Keratinocyte (primary cell): ENCODE measurements at regions not wholly inside any gene's neighbourhood (a gene's known extent, or its start where the extent isn't known, plus 50 kb on each side); places are given as distances from the start of the nearest gene placed in this dataset.

Experiments used
- DNase-seq: peaks from one replicate; pipeline ENCODE4 v3.0.0-alpha.2; 2011; ENCODE audit warnings: low read depth, missing footprints, low spot score
- FAIRE-seq: peaks from 2 replicates; lab custom pipeline; 2011; peaks lifted over from hg19 to GRCh38; lab: Jason Lieb, UNC
- H2AFZ ChIP-seq: 2 replicates; pipeline ENCODE4 v1.6.0; 2012; ENCODE audit warnings: low read length, control low read depth, inconsistent platforms; ENCODE audit not compliant: control insufficient read depth
- H3K27ac ChIP-seq: 2 replicates; pipeline ENCODE4 v1.5.1; 2011; ENCODE audit warnings: low read length; ENCODE audit not compliant: control insufficient read depth, insufficient read depth
- H3K27me3 ChIP-seq: 3 replicates; pipeline ENCODE4 v1.6.0; 2011; ENCODE audit warnings: low read length; ENCODE audit not compliant: control insufficient read depth, insufficient read depth; ENCODE audit errors: extremely low read depth
- H3K36me3 ChIP-seq, 2 experiments: 2 replicates in 1 of 2; 3 replicates in 1 of 2; pipeline ENCODE4 v1.5.1; 2011; ENCODE audit warnings: low read length in 2 of 2, mild to moderate bottlenecking in 1 of 2; ENCODE audit not compliant: control insufficient read depth in 2 of 2, insufficient read depth in 2 of 2; ENCODE audit errors: extremely low read depth in 1 of 2
- H3K4me1 ChIP-seq: 3 replicates; pipeline ENCODE4 v1.5.1; 2011; ENCODE audit warnings: low read length; ENCODE audit not compliant: control insufficient read depth, insufficient read depth; ENCODE audit errors: extremely low read depth
- H3K4me2 ChIP-seq: 3 replicates; pipeline ENCODE4 v1.6.0; 2011; ENCODE audit warnings: low read depth, low read length; ENCODE audit not compliant: control insufficient read depth, insufficient read depth; ENCODE audit errors: extremely low read depth
- H3K4me3 ChIP-seq, 3 experiments: fragments of 200-600 bp in 1 of 3; sonication (generic) in 1 of 3; 2 replicates in 2 of 3; 3 replicates in 1 of 3; pipeline ENCODE4 v1.5.1; 2011 to 2016; ENCODE audit warnings: low read length in 3 of 3, mild to moderate bottlenecking in 3 of 3, control low read depth in 2 of 3, inconsistent platforms in 1 of 3, low read depth in 1 of 3, mixed read lengths in 1 of 3, mixed run types in 1 of 3, moderate library complexity in 1 of 3; ENCODE audit not compliant: control insufficient read depth in 2 of 3, insufficient read depth in 2 of 3; ENCODE audit errors: extremely low read depth in 1 of 3
- H3K79me2 ChIP-seq: 2 replicates; pipeline ENCODE4 v1.6.0; 2012; ENCODE audit warnings: low read length; ENCODE audit not compliant: control insufficient read depth, insufficient read depth
- H3K9ac ChIP-seq: 3 replicates; pipeline ENCODE4 v1.6.0; 2011; ENCODE audit warnings: low read length; ENCODE audit not compliant: control insufficient read depth, insufficient read depth; ENCODE audit errors: extremely low read depth
- H3K9me1 ChIP-seq: 3 replicates; pipeline ENCODE4 v1.6.0; 2011; ENCODE audit warnings: low read length; ENCODE audit not compliant: control insufficient read depth, insufficient read depth; ENCODE audit errors: extremely low read depth
- H3K9me3 ChIP-seq: 2 replicates; pipeline ENCODE4 v1.5.1; 2012; ENCODE audit warnings: low read depth, low read length; ENCODE audit not compliant: control insufficient read depth
- H4K20me1 ChIP-seq: 3 replicates; pipeline ENCODE4 v1.6.0; 2011; ENCODE audit warnings: low read length; ENCODE audit not compliant: control insufficient read depth, insufficient read depth; ENCODE audit errors: extremely low read depth
- CTCF ChIP-seq, 3 experiments: IDR thresholded peaks in 1 of 3; conservative IDR thresholded peaks in 1 of 3; optimal IDR thresholded peaks in 1 of 3; 2 replicates in 2 of 3; 3 replicates in 1 of 3; pipeline versions ENCODE3 to v1.5.1; 2011; ENCODE audit warnings: low read length in 3 of 3, mild to moderate bottlenecking in 3 of 3, moderate library complexity in 2 of 3, control low read depth in 1 of 3, inconsistent platforms in 1 of 3; ENCODE audit not compliant: insufficient read depth in 2 of 3; ENCODE audit errors: extremely low read depth in 1 of 3
- EZH2 ChIP-seq: IDR thresholded peaks from one replicate; pipeline ENCODE4 v1.6.1; 2012; ENCODE audit warnings: inconsistent platforms, mild to moderate bottlenecking, low read length, moderate library complexity
- dilution Hi-C: fragments of 300-500 bp; cut with MboI; formaldehyde crosslinking; loops from one replicate; pipeline ENCODE4 v1.7.0; 2020; ENCODE audit warnings: low sequenced_read_pairs; ENCODE audit not compliant: extremely low pct_ligation_motif_present

GRCh38 chr1:173337126-173337525 is 130.0 kb upstream of the TNFSF4 start:
- dilution Hi-C loops, result no loop called here
- no peak for TF ChIP-seq CTCF (optimal IDR thresholded peaks at IDR 0.05 in 1 of 3, IDR thresholded peaks at IDR 0.05 in 1 of 3, conservative IDR thresholded peaks at IDR 0.05 in 1 of 3; ENCODE audit: extremely low read depth in 1 of 3, insufficient read depth in 2 of 3, low read length in 3 of 3)
- no peak for TF ChIP-seq EZH2
- Histone ChIP-seq H4K20me1 (no peaks in the 10 kb centered on the region), H3K79me2 (no peaks in the 10 kb centered on the region), H3K9me3 (no peaks in the 10 kb centered on the region), H3K36me3 (no peaks in the 10 kb centered on the region), H3K4me3 (no peak overlapping the region), H3K9ac (no peak overlapping the region), H3K27me3 (no peaks in the 10 kb centered on the region), H3K4me2 (no peak overlapping the region), H3K27ac (no peak overlapping the region), H2AFZ (no peak overlapping the region), H3K4me1 (no peaks in the 10 kb centered on the region), H3K9me1 (no peaks in the 10 kb centered on the region)
- DNase-seq (no peak), FAIRE-seq (no peak)

- H2AFZ ChIP-seq, result no peak overlapping the region
- dilution Hi-C loops, result no loop called here
- H3K4me3 ChIP-seq, result no peak overlapping the region
- no peaks in the 10 kb centered on the region for H3K79me2 ChIP-seq
- no peak overlapping the region for H3K27ac ChIP-seq
- no peak overlapping the region for H3K9ac ChIP-seq
- H3K4me1 ChIP-seq, result no peaks in the 10 kb centered on the region
- H3K9me1 ChIP-seq, result no peaks in the 10 kb centered on the region
- TF ChIP-seq EZH2 (no peak), CTCF (optimal IDR thresholded peaks at IDR 0.05 in 1 of 3, IDR thresholded peaks at IDR 0.05 in 1 of 3, conservative IDR thresholded peaks at IDR 0.05 in 1 of 3; ENCODE audit: extremely low read depth in 1 of 3, insufficient read depth in 2 of 3, low read length in 3 of 3) (no peak)
- no peak for DNase-seq
- no peaks in the 10 kb centered on the region for H3K27me3 ChIP-seq
- H3K9me3 ChIP-seq, result no peaks in the 10 kb centered on the region
- no peak overlapping the region for H3K4me2 ChIP-seq
- FAIRE-seq, result no peak
- H4K20me1 ChIP-seq, result no peaks in the 10 kb centered on the region
- H3K36me3 ChIP-seq, result no peaks in the 10 kb centered on the region
Observed at GRCh38 chr1:173341307-173341706, 134.2 kb upstream of the TNFSF4 start.
